Keratinocyte (primary cell): ENCODE measurements at regions not wholly inside any gene's neighbourhood (a gene's known extent, or its start where the extent isn't known, plus 50 kb on each side); places are given as distances from the start of the nearest gene placed in this dataset.

Experiments used
- DNase-seq: peaks from one replicate; pipeline ENCODE4 v3.0.0-alpha.2; 2011; ENCODE audit warnings: low read depth, missing footprints, low spot score
- FAIRE-seq: peaks from 2 replicates; lab custom pipeline; 2011; peaks lifted over from hg19 to GRCh38; lab: Jason Lieb, UNC
- H2AFZ ChIP-seq: 2 replicates; pipeline ENCODE4 v1.6.0; 2012; ENCODE audit warnings: low read length, control low read depth, inconsistent platforms; ENCODE audit not compliant: control insufficient read depth
- H3K27ac ChIP-seq: 2 replicates; pipeline ENCODE4 v1.5.1; 2011; ENCODE audit warnings: low read length; ENCODE audit not compliant: control insufficient read depth, insufficient read depth
- H3K27me3 ChIP-seq: 3 replicates; pipeline ENCODE4 v1.6.0; 2011; ENCODE audit warnings: low read length; ENCODE audit not compliant: control insufficient read depth, insufficient read depth; ENCODE audit errors: extremely low read depth
- H3K36me3 ChIP-seq, 2 experiments: 2 replicates in 1 of 2; 3 replicates in 1 of 2; pipeline ENCODE4 v1.5.1; 2011; ENCODE audit warnings: low read length in 2 of 2, mild to moderate bottlenecking in 1 of 2; ENCODE audit not compliant: control insufficient read depth in 2 of 2, insufficient read depth in 2 of 2; ENCODE audit errors: extremely low read depth in 1 of 2
- H3K4me1 ChIP-seq: 3 replicates; pipeline ENCODE4 v1.5.1; 2011; ENCODE audit warnings: low read length; ENCODE audit not compliant: control insufficient read depth, insufficient read depth; ENCODE audit errors: extremely low read depth
- H3K4me2 ChIP-seq: 3 replicates; pipeline ENCODE4 v1.6.0; 2011; ENCODE audit warnings: low read depth, low read length; ENCODE audit not compliant: control insufficient read depth, insufficient read depth; ENCODE audit errors: extremely low read depth
- H3K4me3 ChIP-seq, 3 experiments: fragments of 200-600 bp in 1 of 3; sonication (generic) in 1 of 3; 2 replicates in 2 of 3; 3 replicates in 1 of 3; pipeline ENCODE4 v1.5.1; 2011 to 2016; ENCODE audit warnings: low read length in 3 of 3, mild to moderate bottlenecking in 3 of 3, control low read depth in 2 of 3, inconsistent platforms in 1 of 3, low read depth in 1 of 3, mixed read lengths in 1 of 3, mixed run types in 1 of 3, moderate library complexity in 1 of 3; ENCODE audit not compliant: control insufficient read depth in 2 of 3, insufficient read depth in 2 of 3; ENCODE audit errors: extremely low read depth in 1 of 3
- H3K79me2 ChIP-seq: 2 replicates; pipeline ENCODE4 v1.6.0; 2012; ENCODE audit warnings: low read length; ENCODE audit not compliant: control insufficient read depth, insufficient read depth
- H3K9ac ChIP-seq: 3 replicates; pipeline ENCODE4 v1.6.0; 2011; ENCODE audit warnings: low read length; ENCODE audit not compliant: control insufficient read depth, insufficient read depth; ENCODE audit errors: extremely low read depth
- H3K9me1 ChIP-seq: 3 replicates; pipeline ENCODE4 v1.6.0; 2011; ENCODE audit warnings: low read length; ENCODE audit not compliant: control insufficient read depth, insufficient read depth; ENCODE audit errors: extremely low read depth
- H3K9me3 ChIP-seq: 2 replicates; pipeline ENCODE4 v1.5.1; 2012; ENCODE audit warnings: low read depth, low read length; ENCODE audit not compliant: control insufficient read depth
- H4K20me1 ChIP-seq: 3 replicates; pipeline ENCODE4 v1.6.0; 2011; ENCODE audit warnings: low read length; ENCODE audit not compliant: control insufficient read depth, insufficient read depth; ENCODE audit errors: extremely low read depth
- EZH2 ChIP-seq: IDR thresholded peaks from one replicate; pipeline ENCODE4 v1.6.1; 2012; ENCODE audit warnings: inconsistent platforms, mild to moderate bottlenecking, low read length, moderate library complexity
- dilution Hi-C: fragments of 300-500 bp; cut with MboI; formaldehyde crosslinking; loops from one replicate; pipeline ENCODE4 v1.7.0; 2020; ENCODE audit warnings: low sequenced_read_pairs; ENCODE audit not compliant: extremely low pct_ligation_motif_present
- TF ChIP-seq, protein P1 (sequence below), 3 experiments: IDR thresholded peaks in 1 of 3; conservative IDR thresholded peaks in 1 of 3; optimal IDR thresholded peaks in 1 of 3; 2 replicates in 2 of 3; 3 replicates in 1 of 3; pipeline versions ENCODE3 to v1.5.1; 2011; ENCODE audit warnings: low read length in 3 of 3, mild to moderate bottlenecking in 3 of 3, moderate library complexity in 2 of 3, control low read depth in 1 of 3, inconsistent platforms in 1 of 3; ENCODE audit not compliant: insufficient read depth in 2 of 3; ENCODE audit errors: extremely low read depth in 1 of 3

DNA sequence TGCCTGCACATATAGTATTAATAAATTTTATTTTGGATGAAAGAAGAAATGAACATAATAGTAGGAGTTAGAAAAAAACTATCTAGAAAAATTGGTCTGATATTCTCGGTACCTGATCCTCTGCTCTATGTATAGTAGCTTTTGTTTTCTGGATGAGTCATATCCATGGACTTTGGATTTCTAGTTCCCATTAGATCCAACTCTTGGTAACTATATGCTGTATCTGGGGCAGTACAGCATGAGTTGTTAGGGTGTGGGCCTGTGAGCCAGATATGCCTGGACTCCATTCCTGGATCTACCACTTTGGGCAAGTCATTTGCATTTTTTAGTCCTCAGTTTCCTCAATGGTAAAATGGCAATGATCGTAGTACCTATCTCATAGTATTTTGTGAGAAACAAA is 372.2 kb upstream of the PKN2 start:
- dilution Hi-C loops: no loop called here
- no peaks in the 10 kb centered on the region for H3K9me1 ChIP-seq
- no peak overlapping the region for H3K4me3 ChIP-seq
- no peak overlapping the region for H2AFZ ChIP-seq
- H3K27ac ChIP-seq: no peak overlapping the region
- no peak overlapping the region for H3K9ac ChIP-seq
- H3K4me1 ChIP-seq: no peaks in the 10 kb centered on the region
- no peak overlapping the region for H3K4me2 ChIP-seq
- H3K9me3 ChIP-seq: no peaks in the 10 kb centered on the region
- H4K20me1 ChIP-seq: no peaks in the 10 kb centered on the region
- DNase-seq (no peak), FAIRE-seq (no peak)
- TF ChIP-seq EZH2: no peak
- TF ChIP-seq, protein P1, sequence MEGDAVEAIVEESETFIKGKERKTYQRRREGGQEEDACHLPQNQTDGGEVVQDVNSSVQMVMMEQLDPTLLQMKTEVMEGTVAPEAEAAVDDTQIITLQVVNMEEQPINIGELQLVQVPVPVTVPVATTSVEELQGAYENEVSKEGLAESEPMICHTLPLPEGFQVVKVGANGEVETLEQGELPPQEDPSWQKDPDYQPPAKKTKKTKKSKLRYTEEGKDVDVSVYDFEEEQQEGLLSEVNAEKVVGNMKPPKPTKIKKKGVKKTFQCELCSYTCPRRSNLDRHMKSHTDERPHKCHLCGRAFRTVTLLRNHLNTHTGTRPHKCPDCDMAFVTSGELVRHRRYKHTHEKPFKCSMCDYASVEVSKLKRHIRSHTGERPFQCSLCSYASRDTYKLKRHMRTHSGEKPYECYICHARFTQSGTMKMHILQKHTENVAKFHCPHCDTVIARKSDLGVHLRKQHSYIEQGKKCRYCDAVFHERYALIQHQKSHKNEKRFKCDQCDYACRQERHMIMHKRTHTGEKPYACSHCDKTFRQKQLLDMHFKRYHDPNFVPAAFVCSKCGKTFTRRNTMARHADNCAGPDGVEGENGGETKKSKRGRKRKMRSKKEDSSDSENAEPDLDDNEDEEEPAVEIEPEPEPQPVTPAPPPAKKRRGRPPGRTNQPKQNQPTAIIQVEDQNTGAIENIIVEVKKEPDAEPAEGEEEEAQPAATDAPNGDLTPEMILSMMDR (optimal IDR thresholded peaks at IDR 0.05 in 1 of 3, IDR thresholded peaks at IDR 0.05 in 1 of 3, conservative IDR thresholded peaks at IDR 0.05 in 1 of 3; ENCODE audit: extremely low read depth in 1 of 3, insufficient read depth in 2 of 3, low read length in 3 of 3): no peak
- no peaks in the 10 kb centered on the region for H3K27me3 ChIP-seq
- H3K36me3 ChIP-seq: no peaks in the 10 kb centered on the region
- no peaks in the 10 kb centered on the region for H3K79me2 ChIP-seq

- DNase-seq: no peak
- no peak for FAIRE-seq
- Histone ChIP-seq H2AFZ (no peak overlapping the region), H3K36me3 (no peaks in the 10 kb centered on the region), H3K9me1 (no peaks in the 10 kb centered on the region), H3K9me3 (no peaks in the 10 kb centered on the region), H3K4me1 (no peaks in the 10 kb centered on the region), H3K4me2 (no peak overlapping the region), H4K20me1 (no peaks in the 10 kb centered on the region), H3K27me3 (no peaks in the 10 kb centered on the region), H3K4me3 (no peak overlapping the region), H3K9ac (no peak overlapping the region), H3K27ac (no peak overlapping the region), H3K79me2 (no peaks in the 10 kb centered on the region)
- TF ChIP-seq, protein P1 (optimal IDR thresholded peaks at IDR 0.05 in 1 of 3, IDR thresholded peaks at IDR 0.05 in 1 of 3, conservative IDR thresholded peaks at IDR 0.05 in 1 of 3; ENCODE audit: extremely low read depth in 1 of 3, insufficient read depth in 2 of 3, low read length in 3 of 3): no peak
- TF ChIP-seq EZH2: no peak
- dilution Hi-C loops: no loop called here
Observed at GRCh38 chr1:88317396-88317795, 366.7 kb upstream of the PKN2 start.
